ENCODE measurements at regions not wholly inside any gene's neighbourhood (a gene's known extent, or its start where the extent isn't known, plus 50 kb on each side); places are given as distances from the start of the nearest gene placed in this dataset.

GRCh38 chr1:18020021-18020817 lies 87.4 kb upstream of the IGSF21 start:
- H3K4me3 ChIP-seq (ENCODE audit: low read depth, low read length) = no peak overlapping the region
- DNase-seq (ENCODE audit: low read depth) = no peak
- TF ChIP-seq MAX (IDR thresholded peaks at IDR 0.05; ENCODE audit: low read depth, low read length) (no peak), POLR2A (IDR thresholded peaks at IDR 0.05; ENCODE audit: extremely low read depth, insufficient read length) (no peak), MYC (IDR thresholded peaks at IDR 0.05; ENCODE audit: low read depth, low read length) (no peak)
- TF ChIP-seq, protein P1, sequence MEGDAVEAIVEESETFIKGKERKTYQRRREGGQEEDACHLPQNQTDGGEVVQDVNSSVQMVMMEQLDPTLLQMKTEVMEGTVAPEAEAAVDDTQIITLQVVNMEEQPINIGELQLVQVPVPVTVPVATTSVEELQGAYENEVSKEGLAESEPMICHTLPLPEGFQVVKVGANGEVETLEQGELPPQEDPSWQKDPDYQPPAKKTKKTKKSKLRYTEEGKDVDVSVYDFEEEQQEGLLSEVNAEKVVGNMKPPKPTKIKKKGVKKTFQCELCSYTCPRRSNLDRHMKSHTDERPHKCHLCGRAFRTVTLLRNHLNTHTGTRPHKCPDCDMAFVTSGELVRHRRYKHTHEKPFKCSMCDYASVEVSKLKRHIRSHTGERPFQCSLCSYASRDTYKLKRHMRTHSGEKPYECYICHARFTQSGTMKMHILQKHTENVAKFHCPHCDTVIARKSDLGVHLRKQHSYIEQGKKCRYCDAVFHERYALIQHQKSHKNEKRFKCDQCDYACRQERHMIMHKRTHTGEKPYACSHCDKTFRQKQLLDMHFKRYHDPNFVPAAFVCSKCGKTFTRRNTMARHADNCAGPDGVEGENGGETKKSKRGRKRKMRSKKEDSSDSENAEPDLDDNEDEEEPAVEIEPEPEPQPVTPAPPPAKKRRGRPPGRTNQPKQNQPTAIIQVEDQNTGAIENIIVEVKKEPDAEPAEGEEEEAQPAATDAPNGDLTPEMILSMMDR (IDR thresholded peaks at IDR 0.05; ENCODE audit: low read depth, low read length) = no peak

DNA sequence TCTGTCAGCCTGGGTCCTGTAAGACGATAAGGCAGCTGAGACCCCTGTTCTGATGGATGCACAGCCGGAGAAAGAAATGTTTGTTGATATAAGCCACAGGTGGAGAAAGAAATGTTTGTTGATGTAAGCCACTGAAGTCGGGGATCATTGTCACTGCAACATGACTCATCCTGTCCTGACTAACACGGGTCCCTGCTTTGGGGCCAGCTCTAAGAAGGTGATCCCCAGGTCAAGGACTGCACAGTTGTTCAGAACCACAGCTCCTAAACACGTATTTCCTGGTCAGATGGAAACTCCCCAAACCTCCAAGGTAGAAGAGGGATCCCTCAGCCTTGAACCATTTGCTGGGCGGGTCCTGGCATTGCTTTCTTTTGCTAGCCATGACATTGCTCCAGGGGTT lies 86.4 kb upstream of the IGSF21 start:
- TF ChIP-seq, protein P1 (IDR thresholded peaks at IDR 0.05; ENCODE audit: low read depth, low read length) = no peak
- no peak overlapping the region for H3K4me3 ChIP-seq (ENCODE audit: low read depth, low read length)
- DNase-seq (ENCODE audit: low read depth) = no peak

DNA sequence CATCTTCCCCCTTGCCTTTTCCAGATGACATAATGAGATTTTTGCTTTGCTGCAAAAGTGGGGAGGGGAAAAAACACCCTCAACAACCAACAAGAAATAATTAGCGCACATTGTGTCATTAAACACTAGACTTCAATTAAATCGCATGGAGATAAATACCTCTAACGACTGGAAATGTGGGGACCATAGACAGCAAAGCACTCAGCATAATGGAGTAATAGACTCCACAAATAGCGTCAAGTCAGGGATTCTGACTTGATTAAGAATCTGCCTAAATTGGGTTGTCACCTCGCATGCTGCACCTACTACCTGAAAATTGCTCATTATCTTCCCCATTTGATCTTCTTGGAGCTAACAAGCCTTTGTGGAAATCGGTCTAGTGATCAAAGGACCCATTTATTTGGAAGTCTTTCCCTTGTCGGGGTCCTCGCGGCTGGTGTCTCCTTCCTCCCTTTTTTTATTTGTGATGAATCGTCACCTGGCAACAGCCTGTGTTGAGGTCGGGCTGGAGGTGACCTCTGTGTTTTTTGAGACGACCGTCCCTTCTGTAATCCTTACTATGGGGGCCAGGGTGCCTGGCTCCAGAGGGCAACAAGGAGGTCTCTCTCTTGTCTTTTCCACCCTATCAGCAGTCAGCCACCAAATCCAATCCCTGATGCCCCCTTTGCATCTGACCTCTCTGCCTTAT lies 75.3 kb upstream of the IGSF21 start:
- no peak for TF ChIP-seq MYC (IDR thresholded peaks at IDR 0.05; ENCODE audit: low read depth, low read length)
- TF ChIP-seq, protein P1 (IDR thresholded peaks at IDR 0.05; ENCODE audit: low read depth, low read length) = no peak
- DNase-seq (ENCODE audit: low read depth) = no peak
- no peak overlapping the region for H3K4me3 ChIP-seq (ENCODE audit: low read depth, low read length)

- no peak for DNase-seq (ENCODE audit: low read depth)
- TF ChIP-seq, protein P1 (IDR thresholded peaks at IDR 0.05; ENCODE audit: low read depth, low read length) = no peak
- TF ChIP-seq POLR2A (IDR thresholded peaks at IDR 0.05; ENCODE audit: extremely low read depth, insufficient read length) = no peak
- TF ChIP-seq MYC (IDR thresholded peaks at IDR 0.05; ENCODE audit: low read depth, low read length) = no peak
- no peak for TF ChIP-seq MAX (IDR thresholded peaks at IDR 0.05; ENCODE audit: low read depth, low read length)
- no peak overlapping the region for H3K4me3 ChIP-seq (ENCODE audit: low read depth, low read length)
Measured at GRCh38 chr1:18035145-18035544, 72.5 kb upstream of the IGSF21 start.

DNA sequence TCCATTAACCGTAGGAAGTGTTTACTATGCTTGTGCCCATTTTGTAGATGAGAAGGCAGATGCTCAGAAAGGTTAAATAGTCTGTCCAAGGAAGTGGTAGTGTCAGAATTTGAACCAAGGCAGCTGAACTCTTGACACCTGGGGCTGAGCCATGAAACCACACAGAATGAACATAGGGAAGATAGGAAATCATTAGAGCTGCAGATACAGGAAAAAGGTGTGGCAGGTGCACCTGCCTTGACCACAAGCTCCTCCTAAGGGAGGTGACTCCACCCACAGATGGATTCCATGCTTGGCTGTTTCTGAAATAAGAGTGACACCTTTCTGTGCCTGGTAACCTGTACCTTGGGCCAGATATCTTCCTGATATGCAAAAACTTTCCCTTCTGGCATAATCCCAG lies 69.9 kb upstream of the IGSF21 start:
- DNase-seq (ENCODE audit: low read depth) = no peak
- no peak overlapping the region for H3K4me3 ChIP-seq (ENCODE audit: low read depth, low read length)
- no peak for TF ChIP-seq MAX (IDR thresholded peaks at IDR 0.05; ENCODE audit: low read depth, low read length)
- TF ChIP-seq, protein P1 (IDR thresholded peaks at IDR 0.05; ENCODE audit: low read depth, low read length) = no peak
- no peak for TF ChIP-seq POLR2A (IDR thresholded peaks at IDR 0.05; ENCODE audit: extremely low read depth, insufficient read length)
- no peak for TF ChIP-seq MYC (IDR thresholded peaks at IDR 0.05; ENCODE audit: low read depth, low read length)

DNA sequence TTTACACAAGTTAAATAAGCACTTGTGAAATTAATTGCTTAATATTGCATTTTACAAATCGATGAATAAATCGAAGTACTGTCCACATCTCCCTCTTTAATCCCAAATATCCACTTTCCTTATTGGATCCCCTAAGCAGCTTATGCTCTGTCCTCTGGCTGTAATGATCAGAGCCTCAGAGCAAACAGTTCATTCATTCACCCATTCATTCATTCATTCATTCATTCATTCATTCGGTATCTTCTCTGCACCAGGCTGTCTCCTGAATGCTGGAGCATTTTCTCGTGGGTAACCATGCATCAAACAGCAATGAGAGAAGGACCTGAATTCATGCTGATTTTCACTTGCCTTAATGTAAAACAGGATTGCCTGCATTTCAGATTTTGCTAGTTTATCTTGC lies 69.5 kb upstream of the IGSF21 start:
- DNase-seq (ENCODE audit: low read depth) = no peak
- H3K4me3 ChIP-seq (ENCODE audit: low read depth, low read length) = no peak overlapping the region
- no peak for TF ChIP-seq POLR2A (IDR thresholded peaks at IDR 0.05; ENCODE audit: extremely low read depth, insufficient read length)
- TF ChIP-seq MYC (IDR thresholded peaks at IDR 0.05; ENCODE audit: low read depth, low read length) = no peak
- TF ChIP-seq MAX (IDR thresholded peaks at IDR 0.05; ENCODE audit: low read depth, low read length) = no peak
- TF ChIP-seq, protein P1 (IDR thresholded peaks at IDR 0.05; ENCODE audit: low read depth, low read length) = no peak
